Karpas-422 (cell line): ENCODE measurements at regions not wholly inside any gene's neighbourhood (a gene's known extent, or its start where the extent isn't known, plus 50 kb on each side); places are given as distances from the start of the nearest gene placed in this dataset.
A peak's percentile ranks its signal among the peaks of the same experiment; 100 is the strongest.

Experiments
- DNase-seq: peaks from one replicate; pipeline ENCODE4 v3.0.0-alpha.2; 2015
- H2AFZ ChIP-seq: fragments of 200-600 bp; sonication (generic); 2 replicates; pipeline ENCODE4 v1.6.1; 2014; ENCODE audit warnings: antibody characterized with exemption, low read length, mixed read lengths
- H3K27ac ChIP-seq: fragments of 200-600 bp; sonication (generic); 2 replicates; pipeline ENCODE4 v1.5.1; 2014; ENCODE audit warnings: mild to moderate bottlenecking, low read length, moderate library complexity
- H3K27me3 ChIP-seq: fragments of 200-600 bp; sonication (generic); 2 replicates; pipeline ENCODE4 v1.6.1; 2014; ENCODE audit warnings: low read length, mixed read lengths
- H3K36me3 ChIP-seq: fragments of 200-600 bp; sonication (generic); 2 replicates; pipeline ENCODE4 v1.6.1; 2014; ENCODE audit warnings: low read length, mixed read lengths; ENCODE audit not compliant: insufficient read depth
- H3K4me1 ChIP-seq: fragments of 200-600 bp; sonication (generic); 2 replicates; pipeline ENCODE4 v1.6.1; 2014; ENCODE audit warnings: mild to moderate bottlenecking, low read length, mixed read lengths
- H3K4me2 ChIP-seq: fragments of 200-600 bp; sonication (generic); 2 replicates; pipeline ENCODE4 v1.6.1; 2014; ENCODE audit warnings: low read length, low read depth, mild to moderate bottlenecking; ENCODE audit not compliant: poor library complexity, severe bottlenecking
- H3K4me3 ChIP-seq: fragments of 200-600 bp; sonication (generic); 2 replicates; pipeline ENCODE4 v1.5.1; 2014; ENCODE audit warnings: mild to moderate bottlenecking, antibody characterized with exemption, low read length, mixed read lengths
- H3K79me2 ChIP-seq: fragments of 200-600 bp; sonication (generic); 2 replicates; pipeline ENCODE4 v1.6.1; 2014; ENCODE audit warnings: mild to moderate bottlenecking, low read length, mixed read lengths
- H3K9ac ChIP-seq: fragments of 200-600 bp; sonication (generic); 2 replicates; pipeline ENCODE4 v1.6.0; 2014; ENCODE audit warnings: low read length
- H3K9me2 ChIP-seq: fragments of 200-600 bp; sonication (generic), shearing (Covaris generic); replicated peaks from 2 replicates; pipeline ENCODE4 v1.6.0; 2014; ENCODE audit warnings: mild to moderate bottlenecking, low read length, moderate library complexity; ENCODE audit not compliant: insufficient read depth
- H3K9me3 ChIP-seq: fragments of 300-700, 200-600 bp; sonication (generic); 2 replicates; pipeline ENCODE4 v1.6.1; 2014; ENCODE audit warnings: low read length, mixed read lengths
- H4K20me1 ChIP-seq: fragments of 200-600 bp; sonication (generic); 2 replicates; pipeline ENCODE4 v1.6.1; 2014; ENCODE audit warnings: mild to moderate bottlenecking, antibody characterized with exemption, low read length, low read depth; ENCODE audit not compliant: insufficient read depth

DNA sequence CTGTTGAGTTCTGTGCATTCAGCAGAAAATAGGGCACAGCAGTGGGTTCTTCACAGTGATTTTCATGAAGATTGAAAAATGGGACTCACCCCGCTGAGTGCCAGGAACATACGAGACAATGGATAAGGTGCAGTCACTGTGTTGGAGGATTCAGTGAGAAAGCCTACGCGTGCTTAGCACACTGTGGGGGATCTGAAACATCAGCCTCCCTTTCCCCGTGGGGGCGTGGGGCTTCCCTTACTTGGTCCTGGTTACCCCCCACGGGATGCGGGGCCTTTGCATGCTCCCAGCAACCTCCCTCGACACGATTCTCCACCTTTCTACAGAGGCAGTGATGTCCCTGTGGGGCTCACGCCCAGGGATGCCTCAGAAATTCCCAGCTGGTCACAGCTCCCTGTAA lies 252.2 kb upstream of the C1orf174 start:
- DNase-seq, result no peak
- Histone ChIP-seq H3K27me3 (no peaks in the 10 kb centered on the region), H3K79me2 (no peaks in the 10 kb centered on the region), H3K4me2 (no peak overlapping the region), H3K4me3 (no peak overlapping the region), H3K27ac (no peak overlapping the region), H3K36me3 (no peaks in the 10 kb centered on the region), H3K4me1 (no peaks in the 10 kb centered on the region), H3K9me3 (no peaks in the 10 kb centered on the region), H3K9me2 (no peaks in the 10 kb centered on the region), H2AFZ (no peak overlapping the region), H4K20me1 (no peaks in the 10 kb centered on the region), H3K9ac (no peak overlapping the region)

DNA sequence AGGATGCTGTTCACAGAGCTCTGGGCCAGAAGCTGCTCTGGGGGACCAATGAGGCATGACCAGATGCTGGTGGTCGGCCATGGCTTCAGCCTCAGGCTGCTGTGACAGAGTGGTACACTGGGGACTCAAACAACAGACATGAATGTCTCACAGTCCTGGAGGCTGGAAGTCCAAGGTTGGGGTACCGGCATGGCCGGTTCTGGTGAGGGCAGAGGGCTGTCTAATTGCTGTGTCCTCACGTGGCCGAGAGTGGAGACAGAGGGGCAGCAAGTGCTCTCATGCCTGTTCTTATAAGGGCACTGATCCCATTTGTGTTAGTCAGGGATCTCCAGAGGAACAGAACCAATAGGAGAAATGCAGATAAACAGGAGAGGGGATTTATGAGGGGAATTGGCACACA lies 253.5 kb upstream of the C1orf174 start:
- DNase-seq, result no peak
- Histone ChIP-seq H3K9me3 (no peaks in the 10 kb centered on the region), H3K9me2 (no peaks in the 10 kb centered on the region), H3K27me3 (no peaks in the 10 kb centered on the region), H3K4me2 (no peak overlapping the region), H3K4me1 (no peaks in the 10 kb centered on the region), H3K27ac (no peak overlapping the region), H4K20me1 (no peaks in the 10 kb centered on the region), H3K79me2 (no peaks in the 10 kb centered on the region), H2AFZ (no peak overlapping the region), H3K4me3 (no peak overlapping the region), H3K36me3 (no peaks in the 10 kb centered on the region), H3K9ac (no peak overlapping the region)

DNA sequence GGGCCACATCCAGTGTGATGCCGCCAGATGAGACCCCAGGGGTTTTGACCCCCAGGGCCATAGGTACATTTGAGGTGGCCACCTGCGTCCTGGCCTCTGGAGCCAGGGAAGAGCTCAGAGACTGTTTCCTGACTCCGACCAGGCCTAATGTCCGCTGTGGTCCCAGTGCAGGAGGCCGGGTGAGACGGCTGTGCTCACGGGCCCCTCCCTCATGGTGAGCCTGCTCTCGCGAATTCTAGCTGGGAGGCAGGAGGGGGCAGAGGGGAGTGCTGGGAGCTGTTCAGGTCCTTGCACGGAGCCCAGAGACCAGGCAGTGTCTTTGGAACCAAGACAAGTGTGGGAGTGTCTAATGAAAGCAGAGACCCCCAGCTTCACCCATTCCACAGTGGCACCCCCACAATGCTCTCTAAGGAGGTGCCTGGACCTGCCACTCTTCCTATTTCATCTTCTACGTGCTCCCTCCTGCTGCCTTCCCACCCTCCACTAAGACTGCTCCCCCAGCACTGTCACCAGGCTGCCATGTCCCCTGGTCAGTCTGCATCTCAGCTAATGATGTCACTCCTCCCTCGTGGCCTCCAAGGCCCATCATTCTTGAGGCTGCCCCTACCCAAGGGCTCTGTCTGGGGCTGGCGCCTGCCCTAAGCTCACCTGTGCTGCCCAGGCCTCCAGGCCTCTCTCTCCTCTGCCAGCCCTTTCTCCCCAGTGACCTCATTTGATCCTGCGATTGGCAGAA lies 256.3 kb upstream of the C1orf174 start:
- H3K27me3 ChIP-seq, result no peaks in the 10 kb centered on the region
- H3K9ac ChIP-seq, result no peak overlapping the region
- H3K9me2 ChIP-seq, result no peaks in the 10 kb centered on the region
- no peaks in the 10 kb centered on the region for H3K79me2 ChIP-seq
- DNase-seq, result no peak
- H3K4me3 ChIP-seq, result no peak overlapping the region
- no peaks in the 10 kb centered on the region for H4K20me1 ChIP-seq
- H3K4me1 ChIP-seq, result no peaks in the 10 kb centered on the region
- H2AFZ ChIP-seq, result no peak overlapping the region
- H3K9me3 ChIP-seq, result no peaks in the 10 kb centered on the region
- no peaks in the 10 kb centered on the region for H3K36me3 ChIP-seq
- H3K27ac ChIP-seq, result no peak overlapping the region
- H3K4me2 ChIP-seq, result no peak overlapping the region

DNA sequence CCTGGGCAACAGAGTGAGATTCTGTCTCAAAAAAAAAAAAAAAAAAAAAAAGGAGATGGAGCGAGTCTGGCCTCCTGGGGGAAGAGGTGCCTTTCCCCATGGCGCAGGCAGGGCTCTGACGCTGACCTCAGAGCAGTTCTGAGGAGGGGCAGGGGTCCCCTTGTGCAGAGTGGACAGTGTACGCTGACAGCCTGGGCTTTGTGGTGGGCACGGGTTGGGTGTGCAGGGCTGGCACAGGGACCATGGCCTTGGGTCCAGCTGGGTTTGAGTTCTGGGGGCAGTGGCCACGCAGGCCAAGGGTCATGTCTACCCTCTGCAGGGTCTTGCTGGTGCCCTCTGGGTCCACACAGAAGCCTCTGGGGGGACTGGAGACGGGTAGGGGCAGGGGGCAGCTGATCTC lies 260.1 kb upstream of the C1orf174 start:
- Histone ChIP-seq H4K20me1 (no peaks in the 10 kb centered on the region), H3K27ac (no peak overlapping the region), H3K9me2 (no peaks in the 10 kb centered on the region), H3K4me2 (no peak overlapping the region), H3K4me3 (no peak overlapping the region), H3K9ac (no peak overlapping the region), H3K36me3 (no peaks in the 10 kb centered on the region), H3K4me1 (no peaks in the 10 kb centered on the region), H3K27me3 (no peaks in the 10 kb centered on the region), H2AFZ (no peak overlapping the region), H3K79me2 (no peaks in the 10 kb centered on the region), H3K9me3 (no peaks in the 10 kb centered on the region)
- DNase-seq, result no peak

DNA sequence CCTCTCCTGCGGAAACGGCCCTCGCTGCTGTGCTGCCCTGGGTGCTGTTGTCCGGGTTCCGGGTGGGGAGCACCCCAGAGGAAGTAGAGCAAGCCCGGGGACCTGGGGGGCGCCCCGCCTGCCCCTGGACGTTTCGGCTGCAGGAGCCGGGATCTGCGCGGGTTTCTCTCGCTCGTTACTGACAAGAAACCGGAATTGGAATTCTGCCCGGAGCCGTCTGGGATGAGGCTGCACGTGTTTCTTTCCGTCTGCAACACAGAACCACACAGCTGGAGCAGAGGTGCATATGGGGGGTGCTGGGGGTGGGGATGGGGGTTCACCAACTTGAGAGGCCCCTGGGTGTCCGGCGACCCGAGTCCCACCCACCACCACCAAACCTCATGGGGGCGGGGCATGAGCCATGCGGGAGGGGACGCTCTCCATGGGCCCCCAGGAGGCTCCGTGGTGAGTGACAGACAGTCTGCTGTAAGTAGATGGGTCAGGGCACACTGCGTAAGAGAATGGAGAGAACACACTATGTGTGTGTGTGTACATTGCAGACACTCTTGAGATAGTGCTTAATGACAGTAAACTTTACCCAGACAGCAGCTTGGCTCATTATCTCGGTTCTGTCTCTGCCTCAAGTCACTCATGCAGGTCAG lies 261.4 kb upstream of the C1orf174 start:
- Histone ChIP-seq H3K27me3 (no peaks in the 10 kb centered on the region), H3K9ac (no peak overlapping the region), H2AFZ (no peak overlapping the region), H3K9me3 (no peaks in the 10 kb centered on the region), H3K79me2 (no peaks in the 10 kb centered on the region), H3K4me1 (no peaks in the 10 kb centered on the region), H3K9me2 (no peaks in the 10 kb centered on the region), H4K20me1 (no peaks in the 10 kb centered on the region), H3K27ac (no peak overlapping the region), H3K4me2 (no peak overlapping the region), H3K36me3 (no peaks in the 10 kb centered on the region), H3K4me3 (no peak overlapping the region)
- peak; percentile 34 for DNase-seq

DNA sequence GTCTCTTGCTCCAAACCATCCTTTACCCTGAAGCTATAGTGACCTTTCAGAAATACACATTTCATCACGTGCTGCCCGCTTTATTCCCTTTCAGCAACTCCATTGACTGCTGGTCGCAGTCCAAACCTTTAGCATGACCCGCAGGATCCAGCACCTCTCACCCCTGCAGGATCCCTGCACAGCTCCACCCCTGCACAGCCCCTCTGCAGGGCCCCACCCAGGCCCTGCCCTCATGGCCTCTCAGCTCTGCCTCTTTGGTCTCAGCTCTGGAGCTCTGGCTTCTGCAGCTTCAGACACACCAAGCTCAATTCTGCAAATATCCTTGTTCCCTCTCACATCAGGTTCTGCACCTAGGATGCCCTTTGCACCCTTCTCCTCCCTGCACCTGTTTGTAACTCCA lies 264.9 kb upstream of the C1orf174 start:
- Histone ChIP-seq H3K79me2 (no peaks in the 10 kb centered on the region), H3K9me2 (no peaks in the 10 kb centered on the region), H4K20me1 (no peaks in the 10 kb centered on the region), H3K27ac (no peak overlapping the region), H3K4me2 (no peak overlapping the region), H3K36me3 (no peaks in the 10 kb centered on the region), H3K4me3 (no peak overlapping the region), H3K9me3 (no peaks in the 10 kb centered on the region), H3K9ac (no peak overlapping the region), H2AFZ (no peak overlapping the region), H3K27me3 (no peaks in the 10 kb centered on the region), H3K4me1 (no peaks in the 10 kb centered on the region)
- DNase-seq, result no peak

DNA sequence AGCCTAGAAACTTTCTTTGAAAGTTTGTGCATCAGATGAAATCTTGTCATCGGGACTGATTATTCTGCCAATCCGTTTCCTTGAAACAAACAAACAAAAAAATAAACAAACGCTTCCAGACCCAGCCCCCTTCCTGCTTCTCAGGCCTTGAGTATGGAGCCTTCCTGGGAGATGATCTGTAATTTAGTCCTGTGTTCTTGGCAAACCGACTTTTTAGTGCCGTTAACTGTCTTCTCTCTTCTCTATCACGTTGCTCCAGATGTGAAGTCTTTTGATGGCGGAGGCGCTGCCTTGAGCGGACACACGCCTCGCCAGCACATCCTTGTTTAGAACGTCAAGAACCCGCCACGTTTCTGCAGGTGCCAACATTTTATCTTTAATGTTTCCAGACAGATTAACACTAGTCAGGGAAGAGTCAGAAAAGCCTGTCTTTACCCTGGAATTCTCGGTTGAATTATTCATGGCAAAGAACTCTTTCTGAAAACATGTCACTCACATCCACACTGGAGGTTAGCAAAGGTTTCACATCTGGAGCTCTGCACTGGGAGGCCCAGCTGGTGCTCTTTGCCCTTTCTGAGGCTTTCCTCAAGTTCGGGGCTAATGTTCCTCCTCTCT lies 265.7 kb upstream of the C1orf174 start:
- no peaks in the 10 kb centered on the region for H3K79me2 ChIP-seq
- H3K4me3 ChIP-seq, result no peak overlapping the region
- H3K4me2 ChIP-seq, result no peak overlapping the region
- no peak overlapping the region for H3K27ac ChIP-seq
- no peaks in the 10 kb centered on the region for H4K20me1 ChIP-seq
- H2AFZ ChIP-seq, result no peak overlapping the region
- H3K4me1 ChIP-seq, result no peaks in the 10 kb centered on the region
- DNase-seq, result no peak
- no peaks in the 10 kb centered on the region for H3K36me3 ChIP-seq
- no peaks in the 10 kb centered on the region for H3K27me3 ChIP-seq
- no peaks in the 10 kb centered on the region for H3K9me2 ChIP-seq
- H3K9me3 ChIP-seq, result no peaks in the 10 kb centered on the region
- H3K9ac ChIP-seq, result no peak overlapping the region

DNA sequence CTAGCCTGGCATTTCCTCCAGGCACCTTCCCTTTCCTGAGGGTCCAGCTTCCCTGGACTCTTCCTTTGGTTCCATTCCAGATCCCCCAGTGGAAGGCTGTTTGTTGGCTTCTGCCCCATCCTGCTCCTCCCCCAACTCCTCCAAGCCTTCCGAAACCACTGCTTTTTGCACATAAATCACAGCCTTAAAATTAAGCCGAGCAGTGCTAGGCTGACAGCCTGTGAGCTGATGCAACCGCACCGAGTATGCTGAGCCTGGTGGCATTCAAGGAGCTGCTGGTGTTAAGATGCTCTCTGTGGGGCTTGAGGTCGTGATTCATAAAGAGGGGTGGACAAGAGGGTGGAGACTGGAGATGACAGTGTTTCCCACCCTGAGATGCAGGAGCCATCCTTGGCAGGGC lies 266.6 kb upstream of the C1orf174 start:
- no peak for DNase-seq
- Histone ChIP-seq H3K9me3 (no peaks in the 10 kb centered on the region), H3K36me3 (no peaks in the 10 kb centered on the region), H3K4me1 (no peaks in the 10 kb centered on the region), H3K4me2 (no peak overlapping the region), H3K9me2 (no peaks in the 10 kb centered on the region), H3K79me2 (no peaks in the 10 kb centered on the region), H3K27me3 (no peaks in the 10 kb centered on the region), H3K9ac (no peak overlapping the region), H3K4me3 (no peak overlapping the region), H4K20me1 (no peaks in the 10 kb centered on the region), H3K27ac (no peak overlapping the region), H2AFZ (no peak overlapping the region)
